Breast epithelium (tissue), 3 donors: ENCODE measurements at regions not wholly inside any gene's neighbourhood (a gene's known extent, or its start where the extent isn't known, plus 50 kb on each side); places are given as distances from the start of the nearest gene placed in this dataset.

Experiments used
- POLR2AphosphoS5 ChIP-seq, 3 donors: sonication (generic); formaldehyde crosslinking; IDR thresholded peaks; one replicate each; pipeline ENCODE4 v1.6.1; 2017; ENCODE audit warnings: antibody characterized with exemption in 3 of 3
- TF ChIP-seq, protein P1 (sequence below), 3 donors: fragments of 450-650 bp; IDR thresholded peaks; one replicate each; pipeline ENCODE4 v1.5.1; 2016 to 2017; ENCODE audit warnings: antibody characterized with exemption in 3 of 3, mild to moderate bottlenecking in 3 of 3, moderate library complexity in 3 of 3

DNA sequence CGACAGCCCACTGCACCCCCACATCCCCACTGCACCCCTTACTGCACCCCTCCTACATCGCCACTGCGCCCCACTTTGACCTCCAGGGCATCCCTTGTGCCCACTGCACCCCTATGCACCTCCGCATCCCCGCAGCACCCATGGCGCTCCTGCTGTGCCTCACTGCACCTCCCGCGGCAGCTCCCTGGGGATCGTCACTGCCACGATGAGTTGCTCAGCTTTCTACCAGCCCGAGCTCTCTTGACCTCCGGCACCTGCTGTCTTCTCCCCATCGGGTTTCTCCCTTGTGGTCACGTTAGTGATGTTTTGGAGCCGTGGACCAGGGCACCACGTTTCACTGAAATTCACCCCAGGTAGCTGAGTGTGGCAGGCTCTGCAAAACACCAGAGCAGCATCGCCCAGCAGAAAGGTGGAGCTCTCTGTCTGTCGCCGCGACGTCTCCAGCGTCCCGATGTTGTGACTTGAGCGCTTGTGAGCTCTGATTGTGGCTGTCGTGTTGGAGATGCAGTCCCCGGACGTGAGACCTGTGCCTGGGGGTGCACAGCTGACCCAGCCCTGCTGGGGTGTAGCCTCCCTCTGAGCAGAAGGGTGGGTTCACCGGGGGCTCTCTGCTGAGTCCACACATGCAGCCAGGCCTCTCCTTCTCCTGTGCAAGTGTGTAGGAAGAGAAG is 147.7 kb downstream of the DNAJB6 start:
- TF ChIP-seq, protein P1, sequence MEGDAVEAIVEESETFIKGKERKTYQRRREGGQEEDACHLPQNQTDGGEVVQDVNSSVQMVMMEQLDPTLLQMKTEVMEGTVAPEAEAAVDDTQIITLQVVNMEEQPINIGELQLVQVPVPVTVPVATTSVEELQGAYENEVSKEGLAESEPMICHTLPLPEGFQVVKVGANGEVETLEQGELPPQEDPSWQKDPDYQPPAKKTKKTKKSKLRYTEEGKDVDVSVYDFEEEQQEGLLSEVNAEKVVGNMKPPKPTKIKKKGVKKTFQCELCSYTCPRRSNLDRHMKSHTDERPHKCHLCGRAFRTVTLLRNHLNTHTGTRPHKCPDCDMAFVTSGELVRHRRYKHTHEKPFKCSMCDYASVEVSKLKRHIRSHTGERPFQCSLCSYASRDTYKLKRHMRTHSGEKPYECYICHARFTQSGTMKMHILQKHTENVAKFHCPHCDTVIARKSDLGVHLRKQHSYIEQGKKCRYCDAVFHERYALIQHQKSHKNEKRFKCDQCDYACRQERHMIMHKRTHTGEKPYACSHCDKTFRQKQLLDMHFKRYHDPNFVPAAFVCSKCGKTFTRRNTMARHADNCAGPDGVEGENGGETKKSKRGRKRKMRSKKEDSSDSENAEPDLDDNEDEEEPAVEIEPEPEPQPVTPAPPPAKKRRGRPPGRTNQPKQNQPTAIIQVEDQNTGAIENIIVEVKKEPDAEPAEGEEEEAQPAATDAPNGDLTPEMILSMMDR (IDR thresholded peaks at IDR 0.05) = no peak
- TF ChIP-seq POLR2AphosphoS5 (IDR thresholded peaks at IDR 0.05) = no peak
